Stimulated activated CD4-positive, alpha-beta T cell treated with anti-CD3 and anti-CD28 coated beads, Interleukin-1b, Interleukin-23, amount 100 ng/mL, for 1 hour (primary cell): ENCODE measurements at regions not wholly inside any gene's neighbourhood (a gene's known extent, or its start where the extent isn't known, plus 50 kb on each side); places are given as distances from the start of the nearest gene placed in this dataset.

ENCODE experiments used
- DNase-seq, 2 donors: peaks; one replicate each; pipeline ENCODE4 v3.0.0-alpha.2; 2020; ENCODE audit warnings: low read depth in 2 of 2

GRCh38 chr4:155564086-155564485 is 102.6 kb upstream of the GUCY1A1 start:
- no peak for DNase-seq

GRCh38 chr4:155559915-155560314 is 106.7 kb upstream of the GUCY1A1 start:
- DNase-seq, result no peak

GRCh38 chr4:155552180-155552579 is 114.5 kb upstream of the GUCY1A1 start:
- DNase-seq, result no peak

- DNase-seq, result no peak
These were observed 118.5 kb upstream of the GUCY1A1 start for GRCh38 chr4:155548173-155548572.

GRCh38 chr4:155546451-155546850 is 120.2 kb upstream of the GUCY1A1 start:
- DNase-seq, result no peak

GRCh38 chr4:155545456-155545855 is 121.2 kb upstream of the GUCY1A1 start:
- DNase-seq, result no peak

- DNase-seq, result no peak
These were observed 122.1 kb upstream of the GUCY1A1 start for GRCh38 chr4:155544547-155544946.

- DNase-seq, result no peak
These were observed 123.4 kb upstream of the GUCY1A1 start for GRCh38 chr4:155543126-155543765.

GRCh38 chr4:155542415-155542814 is 124.2 kb upstream of the GUCY1A1 start:
- no peak for DNase-seq

GRCh38 chr4:155541716-155542115 is 124.9 kb upstream of the GUCY1A1 start:
- DNase-seq, result no peak

- no peak for DNase-seq
These were observed 126.0 kb upstream of the GUCY1A1 start for GRCh38 chr4:155540698-155541097.

GRCh38 chr4:155539746-155540145 is 126.9 kb upstream of the GUCY1A1 start:
- DNase-seq, result no peak

GRCh38 chr4:155535802-155536454 is 130.7 kb upstream of the GUCY1A1 start:
- DNase-seq, result no peak

- DNase-seq, result no peak
These were observed 134.1 kb upstream of the GUCY1A1 start for GRCh38 chr4:155532373-155533085.

GRCh38 chr4:155530857-155531256 is 135.8 kb upstream of the GUCY1A1 start:
- no peak for DNase-seq

GRCh38 chr4:155530290-155530689 is 136.4 kb upstream of the GUCY1A1 start:
- DNase-seq, result no peak

- no peak for DNase-seq
These were observed 136.9 kb upstream of the GUCY1A1 start for GRCh38 chr4:155529716-155530115.

GRCh38 chr4:155529272-155529671 is 137.4 kb upstream of the GUCY1A1 start:
- no peak for DNase-seq

GRCh38 chr4:155526452-155527169 is 140.0 kb upstream of the GUCY1A1 start:
- no peak for DNase-seq

- no peak for DNase-seq
These were observed 141.7 kb upstream of the GUCY1A1 start for GRCh38 chr4:155524926-155525455.

GRCh38 chr4:155523358-155523757 is 143.3 kb upstream of the GUCY1A1 start:
- no peak for DNase-seq

- no peak for DNase-seq
These were observed 144.4 kb upstream of the GUCY1A1 start for GRCh38 chr4:155522201-155522600.
